ENCODE measurements at regions not wholly inside any gene's neighbourhood (a gene's known extent, or its start where the extent isn't known, plus 50 kb on each side); places are given as distances from the start of the nearest gene placed in this dataset.

- no peak for DNase-seq
Observed at GRCh38 chr11:10358696-10359095, 53.8 kb downstream of the ADM start.

GRCh38 chr11:10359171-10359570 is 54.3 kb downstream of the ADM start:
- no peak for DNase-seq

GRCh38 chr11:10360835-10361234 is 56.0 kb downstream of the ADM start:
- no peak for DNase-seq

GRCh38 chr11:10365045-10365444 is 60.2 kb downstream of the ADM start:
- no peak for DNase-seq

- DNase-seq: peak; percentile 77
Observed at GRCh38 chr11:10366568-10367331, 61.9 kb downstream of the ADM start.

- no peak for DNase-seq
Observed at GRCh38 chr11:10371926-10372641, 67.2 kb downstream of the ADM start.

GRCh38 chr11:10373340-10373739 is 68.5 kb downstream of the ADM start:
- peak; percentile 49 for DNase-seq

GRCh38 chr11:10373929-10374328 is 69.1 kb downstream of the ADM start:
- DNase-seq: no peak

- no peak for DNase-seq
Observed at GRCh38 chr11:10374386-10374785, 69.5 kb downstream of the ADM start.

- no peak for DNase-seq
Observed at GRCh38 chr11:10375280-10375971, 70.6 kb downstream of the ADM start.

- DNase-seq: no peak
Observed at GRCh38 chr11:10376061-10376460, 71.2 kb downstream of the ADM start.

- DNase-seq: no peak
Observed at GRCh38 chr11:10377183-10377582, 72.3 kb downstream of the ADM start.

- no peak for DNase-seq
Observed at GRCh38 chr11:10378362-10378761, 73.5 kb downstream of the ADM start.

- DNase-seq: peak; percentile 29
Observed at GRCh38 chr11:10379022-10379421, 74.1 kb downstream of the ADM start.

- no peak for DNase-seq
Observed at GRCh38 chr11:10379426-10379825, 74.6 kb downstream of the ADM start.

- DNase-seq: no peak
Observed at GRCh38 chr11:10379871-10380568, 75.0 kb upstream of the AMPD3 start.

GRCh38 chr11:10380921-10381320 is 74.1 kb upstream of the AMPD3 start:
- DNase-seq: no peak

- no peak for DNase-seq
Observed at GRCh38 chr11:10381736-10382135, 73.3 kb upstream of the AMPD3 start.

- no peak for DNase-seq
Observed at GRCh38 chr11:10382518-10382917, 72.5 kb upstream of the AMPD3 start.

GRCh38 chr11:10385696-10386095 is 69.4 kb upstream of the AMPD3 start:
- no peak for DNase-seq

- DNase-seq: no peak
Observed at GRCh38 chr11:10386361-10386760, 68.7 kb upstream of the AMPD3 start.

GRCh38 chr11:10386861-10387205 is 68.2 kb upstream of the AMPD3 start:
- DNase-seq: no peak

Data from left kidney (tissue), 1 donor.